NCI-H1417 (cell line): ENCODE measurements at regions not wholly inside any gene's neighbourhood (a gene's known extent, or its start where the extent isn't known, plus 50 kb on each side); places are given as distances from the start of the nearest gene placed in this dataset.

ENCODE experiments used
- DNase-seq, 3 experiments: peaks; one replicate each; lab custom pipeline; 2025; lab: John Stamatoyannopoulos, UW

GRCh38 chrX:5082705-5083104 is 1146.0 kb downstream of the NLGN4X start:
- DNase-seq = no peak

- DNase-seq = no peak
Measured at GRCh38 chrX:5080791-5081190, 1147.9 kb downstream of the NLGN4X start.

GRCh38 chrX:5068550-5068949 is 1160.1 kb downstream of the NLGN4X start:
- DNase-seq = no peak

- DNase-seq = no peak
Measured at GRCh38 chrX:5057786-5058185, 1170.9 kb downstream of the NLGN4X start.

- no peak for DNase-seq
Measured at GRCh38 chrX:5054852-5055251, 1173.8 kb downstream of the NLGN4X start.

GRCh38 chrX:5051831-5052491 is 1176.7 kb downstream of the NLGN4X start:
- no peak for DNase-seq

- DNase-seq = no peak
Measured at GRCh38 chrX:5042563-5042962, 1186.1 kb downstream of the NLGN4X start.

GRCh38 chrX:5031792-5032191 is 1196.9 kb downstream of the NLGN4X start:
- DNase-seq = no peak

- no peak for DNase-seq
Measured at GRCh38 chrX:5015451-5015850, 1213.2 kb downstream of the NLGN4X start.

- DNase-seq = no peak
Measured at GRCh38 chrX:4994855-4995254, 1233.8 kb downstream of the NLGN4X start.

- no peak for DNase-seq
Measured at GRCh38 chrX:4978613-4979012, 1250.1 kb downstream of the NLGN4X start.

GRCh38 chrX:4971646-4972045 is 1257.0 kb downstream of the NLGN4X start:
- no peak for DNase-seq

GRCh38 chrX:4964112-4964511 is 1250.7 kb upstream of the PRKX start:
- DNase-seq = peak in 1 of 3 experiments; percentile 36

- DNase-seq = no peak
Measured at GRCh38 chrX:4963432-4963831, 1250.0 kb upstream of the PRKX start.

- no peak for DNase-seq
Measured at GRCh38 chrX:4944767-4945166, 1231.3 kb upstream of the PRKX start.

GRCh38 chrX:4936315-4936714 is 1222.9 kb upstream of the PRKX start:
- no peak for DNase-seq

GRCh38 chrX:4935846-4936245 is 1222.4 kb upstream of the PRKX start:
- no peak for DNase-seq

GRCh38 chrX:4935401-4935800 is 1222.0 kb upstream of the PRKX start:
- no peak for DNase-seq

GRCh38 chrX:4932790-4933189 is 1219.3 kb upstream of the PRKX start:
- DNase-seq = no peak

GRCh38 chrX:4930426-4930825 is 1217.0 kb upstream of the PRKX start:
- no peak for DNase-seq

- DNase-seq = no peak
Measured at GRCh38 chrX:4925911-4926310, 1212.5 kb upstream of the PRKX start.

- DNase-seq = no peak
Measured at GRCh38 chrX:4909348-4909747, 1195.9 kb upstream of the PRKX start.

- no peak for DNase-seq
Measured at GRCh38 chrX:4905576-4905975, 1192.1 kb upstream of the PRKX start.

- no peak for DNase-seq
Measured at GRCh38 chrX:4881277-4881676, 1167.8 kb upstream of the PRKX start.

- no peak for DNase-seq
Measured at GRCh38 chrX:4878640-4879039, 1165.2 kb upstream of the PRKX start.
